ENCODE measurements at regions not wholly inside any gene's neighbourhood (a gene's known extent, or its start where the extent isn't known, plus 50 kb on each side); places are given as distances from the start of the nearest gene placed in this dataset.

- no peak for TF ChIP-seq CTCF (IDR thresholded peaks at IDR 0.05)
- Histone ChIP-seq H3K27ac (no peak overlapping the region), H3K4me3 (no peak overlapping the region)
- no peak for DNase-seq (ENCODE audit: low spot score)
Observed at GRCh38 chr2:19505199-19506136, 147.0 kb upstream of the OSR1 start.

- Histone ChIP-seq H3K4me3 (no peak overlapping the region), H3K27ac (no peak overlapping the region)
- no peak for TF ChIP-seq CTCF (IDR thresholded peaks at IDR 0.05)
- no peak for DNase-seq (ENCODE audit: low spot score)
Observed at GRCh38 chr2:19504400-19505198, 146.2 kb upstream of the OSR1 start.

- no peak for TF ChIP-seq CTCF (IDR thresholded peaks at IDR 0.05)
Observed at GRCh38 chr2:19503915-19504314, 145.5 kb upstream of the OSR1 start.

GRCh38 chr2:19503406-19503805 lies 145.0 kb upstream of the OSR1 start:
- TF ChIP-seq CTCF (IDR thresholded peaks at IDR 0.05) = no peak
- Histone ChIP-seq H3K4me3 (no peak overlapping the region), H3K27ac (no peak overlapping the region)
- no peak for DNase-seq (ENCODE audit: low spot score)

More at GRCh38 chr2:19503915-19504314, 145.5 kb upstream of the OSR1 start:
- no peak overlapping the region for H3K4me3 ChIP-seq
- H3K27ac ChIP-seq = no peak overlapping the region
- DNase-seq (ENCODE audit: low spot score) = no peak

- no peak for TF ChIP-seq CTCF (IDR thresholded peaks at IDR 0.05)
- Histone ChIP-seq H3K27ac (no peak overlapping the region), H3K4me3 (no peak overlapping the region)
- no peak for DNase-seq (ENCODE audit: low spot score)
Observed at GRCh38 chr2:19500126-19500525, 141.7 kb upstream of the OSR1 start.

GRCh38 chr2:19496646-19497045 lies 138.2 kb upstream of the OSR1 start:
- no peak for TF ChIP-seq CTCF (IDR thresholded peaks at IDR 0.05)
- no peak overlapping the region for H3K4me3 ChIP-seq
- DNase-seq (ENCODE audit: low spot score) = no peak
- H3K27ac ChIP-seq = no peak overlapping the region
